ENCODE measurements at regions not wholly inside any gene's neighbourhood (a gene's known extent, or its start where the extent isn't known, plus 50 kb on each side); places are given as distances from the start of the nearest gene placed in this dataset.

- DNase-seq, result no peak
These were observed 806.2 kb downstream of the MTRR start for GRCh38 chr5:8675182-8675581.

GRCh38 chr5:8676695-8677094 is 807.7 kb downstream of the MTRR start:
- peak; percentile 16 for DNase-seq

GRCh38 chr5:8682381-8682780 is 813.4 kb downstream of the MTRR start:
- no peak for DNase-seq

- no peak for DNase-seq
These were observed 814.5 kb downstream of the MTRR start for GRCh38 chr5:8683496-8683895.

DNA sequence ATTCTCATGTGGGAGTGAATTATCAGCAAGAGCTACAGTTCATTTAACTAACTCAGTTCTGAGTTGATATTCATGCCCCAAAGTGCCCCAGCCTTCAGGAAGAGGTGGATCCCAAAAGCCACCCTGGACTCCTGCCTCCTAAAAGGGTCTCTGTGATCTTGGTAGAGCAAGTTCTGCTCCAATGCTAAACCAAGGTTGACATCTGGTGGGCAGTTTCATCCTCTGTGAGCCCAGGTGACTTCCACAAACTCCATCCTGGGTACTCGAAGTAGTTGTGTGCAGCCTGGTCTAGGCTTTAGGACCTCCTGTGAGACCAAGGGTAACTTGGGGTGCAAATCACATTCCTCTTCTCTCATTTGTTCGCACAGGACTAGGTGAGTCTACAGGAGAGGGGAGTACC is 816.8 kb downstream of the MTRR start:
- DNase-seq, result no peak

- DNase-seq, result peak; percentile 77
These were observed 817.8 kb downstream of the MTRR start for GRCh38 chr5:8686707-8687106.

GRCh38 chr5:8689773-8690172 is 820.8 kb downstream of the MTRR start:
- no peak for DNase-seq

GRCh38 chr5:8691221-8691620 is 822.3 kb downstream of the MTRR start:
- DNase-seq, result no peak

- no peak for DNase-seq
These were observed 824.4 kb downstream of the MTRR start for GRCh38 chr5:8693341-8693844.

- no peak for DNase-seq
These were observed 825.6 kb downstream of the MTRR start for GRCh38 chr5:8694545-8694944.

- no peak for DNase-seq
These were observed 827.2 kb downstream of the MTRR start for GRCh38 chr5:8695902-8696845.

DNA sequence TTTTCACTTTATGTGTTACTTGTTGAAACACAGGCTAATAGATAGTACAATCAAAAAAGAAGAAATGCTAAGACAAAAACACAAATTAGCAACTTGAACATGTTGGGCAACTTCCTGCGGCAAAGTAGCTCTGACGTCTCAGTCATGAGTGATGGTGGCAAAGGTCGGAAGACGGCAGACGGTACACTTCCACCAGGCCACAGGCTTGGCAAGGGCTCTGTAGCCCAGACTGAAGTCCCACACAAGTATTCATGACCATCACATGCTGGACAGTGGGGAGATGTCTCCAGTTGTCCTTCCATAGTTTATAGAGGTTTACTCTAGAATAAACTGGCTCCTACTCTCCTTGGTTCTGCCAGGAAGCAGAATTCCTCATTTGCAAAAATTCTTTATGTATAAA is 831.3 kb downstream of the MTRR start:
- DNase-seq, result no peak

DNA sequence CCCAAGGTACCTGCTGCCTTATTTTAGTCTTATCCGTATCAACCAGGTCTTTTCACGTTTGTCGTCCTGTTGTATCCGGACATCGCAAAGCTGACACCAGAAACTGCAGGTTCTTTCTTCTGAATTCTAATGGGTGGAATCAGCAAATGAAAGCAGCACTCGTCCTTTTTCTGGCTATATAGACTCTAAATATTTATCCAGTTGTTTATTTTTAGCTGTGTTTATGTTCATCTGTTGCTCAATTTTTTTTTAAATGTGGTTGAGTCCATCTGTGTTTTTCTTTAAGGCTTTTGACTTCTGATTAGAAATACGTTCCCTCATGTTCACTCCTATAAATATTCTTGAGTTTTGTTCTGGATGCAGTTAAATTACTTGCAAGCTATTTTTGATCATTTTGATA is 831.7 kb downstream of the MTRR start:
- no peak for DNase-seq

DNA sequence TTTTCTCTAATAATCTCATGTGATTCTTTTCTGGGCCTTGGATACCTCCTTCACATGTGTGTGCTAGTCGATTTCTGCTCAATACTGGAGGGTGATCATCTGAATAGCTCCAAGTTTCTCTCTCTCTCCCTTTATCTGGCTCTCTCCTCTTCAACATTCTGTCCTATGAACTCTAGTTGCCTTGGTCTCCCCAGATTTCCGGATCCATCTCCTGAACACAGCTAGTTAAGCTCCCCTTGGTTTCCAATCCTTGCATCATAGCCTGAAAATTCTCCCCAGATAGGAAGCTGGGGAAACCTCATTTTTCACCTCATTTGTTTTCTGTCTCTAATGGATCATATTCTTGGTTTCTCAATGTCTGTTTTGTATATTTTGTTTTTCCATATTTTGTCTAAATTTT is 832.3 kb downstream of the MTRR start:
- DNase-seq, result no peak

DNA sequence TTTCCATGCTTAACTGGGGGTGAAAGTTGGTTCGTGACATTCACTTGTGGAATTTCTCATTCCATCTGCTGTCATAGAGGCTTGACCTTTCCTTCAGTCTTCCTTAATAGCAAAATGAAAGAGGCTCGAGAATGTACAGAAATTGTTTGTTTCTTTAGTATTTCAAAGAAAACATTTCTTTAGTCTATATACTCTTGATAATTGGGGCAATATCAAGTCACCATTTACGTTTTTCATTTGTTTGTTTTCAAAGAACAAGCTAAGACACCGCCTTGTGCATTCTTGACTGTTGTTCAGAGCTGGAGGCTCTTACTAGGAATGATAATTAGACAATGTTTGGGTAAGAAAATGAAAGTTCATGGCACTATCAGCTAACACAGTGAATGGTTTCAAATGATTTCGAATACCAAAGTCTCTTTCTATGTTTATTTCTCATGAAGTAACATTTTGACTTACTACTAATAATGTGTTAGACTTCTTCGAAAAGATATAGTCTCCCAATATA is 835.4 kb downstream of the SEMA5A start:
- DNase-seq, result no peak

DNA sequence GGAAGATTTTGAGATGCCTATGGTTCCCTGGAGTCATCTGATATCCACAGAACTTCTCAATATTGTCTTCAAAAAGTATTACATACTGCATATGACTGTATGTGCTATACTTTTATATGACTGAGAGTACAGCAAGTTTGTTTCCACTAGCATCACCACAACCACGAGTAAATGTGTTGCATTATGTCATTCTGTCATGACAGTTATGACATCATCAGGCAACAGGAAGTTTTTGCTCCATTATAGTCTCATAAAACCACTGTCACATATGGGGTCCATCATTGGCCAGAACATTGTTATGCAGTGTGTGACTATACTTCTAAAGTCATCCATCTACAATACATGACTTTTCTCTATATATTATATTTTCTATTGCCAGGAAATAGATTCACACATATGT is 831.7 kb downstream of the SEMA5A start:
- no peak for DNase-seq

DNA sequence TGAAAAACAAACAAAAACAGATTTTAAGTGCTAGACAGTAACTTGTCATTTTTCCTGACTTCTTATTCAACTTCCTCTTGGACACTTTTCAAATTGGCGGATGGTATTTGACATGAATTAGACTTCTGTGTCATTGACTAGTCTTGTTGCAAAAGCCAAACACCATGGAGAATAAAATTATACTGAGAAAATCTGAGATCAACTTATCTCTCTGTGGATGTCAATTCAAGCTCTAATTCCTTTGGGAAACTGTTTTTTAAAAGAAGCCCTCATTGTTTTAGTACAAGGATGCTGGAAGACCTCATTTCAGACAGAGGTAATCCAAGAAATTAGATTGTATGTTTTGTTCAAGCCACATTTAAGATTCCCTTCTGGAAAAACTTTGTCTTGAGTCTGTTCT is 831.0 kb downstream of the SEMA5A start:
- DNase-seq, result no peak

GRCh38 chr5:8719796-8720195 is 826.1 kb downstream of the SEMA5A start:
- no peak for DNase-seq

DNA sequence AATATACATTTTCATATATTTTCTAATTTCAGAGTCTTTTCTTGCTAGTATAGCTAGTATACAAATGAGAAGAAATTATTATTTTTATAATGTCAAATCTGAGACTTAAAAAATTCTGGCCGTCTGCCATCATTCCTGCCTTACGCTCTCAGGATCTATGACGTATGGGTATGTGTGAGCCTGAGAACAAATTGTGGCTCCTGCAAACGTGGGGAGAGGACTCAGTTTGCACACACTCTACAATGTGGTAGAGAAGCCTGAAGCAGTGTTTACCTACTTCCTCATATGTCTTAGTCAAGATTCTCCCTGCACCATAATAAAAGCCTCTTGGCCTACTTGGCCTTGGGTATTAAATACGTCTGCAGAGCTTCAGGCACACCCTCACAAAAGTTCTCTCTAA is 825.4 kb downstream of the SEMA5A start:
- peak; percentile 8 for DNase-seq

DNA sequence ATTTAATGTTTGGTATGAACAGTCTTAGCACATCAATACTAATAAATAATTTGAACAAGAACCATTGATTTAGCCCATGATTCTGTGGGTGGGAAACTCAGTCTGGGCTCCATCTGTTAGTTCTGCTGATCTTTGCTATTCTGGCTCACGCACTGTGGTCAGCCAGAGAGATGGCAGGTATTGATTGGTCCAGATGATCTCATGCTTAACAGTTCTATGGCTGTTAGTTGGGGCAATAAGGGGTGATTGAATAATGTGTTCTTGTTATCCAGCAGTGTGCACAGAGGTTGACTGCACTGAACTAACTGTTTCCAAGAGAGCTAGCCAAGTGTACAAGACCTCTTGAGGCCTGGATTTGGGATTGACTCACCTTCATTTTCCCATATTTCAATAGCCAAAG is 824.3 kb downstream of the SEMA5A start:
- DNase-seq, result no peak

DNA sequence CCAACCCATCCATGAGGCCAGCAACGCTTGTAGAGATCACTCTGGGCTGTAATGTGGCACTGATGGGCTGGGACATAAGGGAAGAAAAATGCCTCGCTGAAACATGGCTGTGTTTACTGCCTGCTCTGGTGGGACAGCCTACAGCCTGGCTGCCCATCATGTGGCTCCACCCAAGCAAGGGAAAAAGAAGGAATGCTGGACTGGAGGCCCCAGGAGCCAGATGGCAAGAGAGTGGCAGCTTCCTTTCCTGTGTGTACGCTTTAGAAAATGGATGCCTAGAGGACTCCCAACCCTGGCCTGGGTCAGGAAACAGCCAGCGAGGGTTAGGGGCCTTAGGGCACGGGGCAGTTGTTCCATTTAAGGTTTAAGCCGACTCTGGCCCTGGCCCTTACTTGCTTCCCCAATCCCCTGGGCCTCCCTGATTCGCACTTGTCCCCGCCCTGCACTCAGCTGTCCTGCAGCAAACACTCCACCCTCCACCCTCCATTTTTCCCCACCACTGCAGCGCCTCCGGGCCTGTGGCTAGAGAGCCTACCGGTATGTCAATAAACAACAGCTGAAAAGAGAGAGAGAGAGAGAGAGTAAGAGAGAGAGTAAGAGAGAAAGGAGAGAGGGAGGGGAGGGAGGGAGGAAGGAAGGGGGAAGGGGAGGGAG is 819.4 kb downstream of the SEMA5A start:
- DNase-seq, result no peak

- no peak for DNase-seq
These were observed 818.5 kb downstream of the SEMA5A start for GRCh38 chr5:8727396-8727795.

GRCh38 chr5:8729437-8729836 is 816.4 kb downstream of the SEMA5A start:
- peak; percentile 43 for DNase-seq

- DNase-seq, result peak; percentile 59
These were observed 815.7 kb downstream of the SEMA5A start for GRCh38 chr5:8730194-8730593.
